ENCODE measurements at regions not wholly inside any gene's neighbourhood (a gene's known extent, or its start where the extent isn't known, plus 50 kb on each side); places are given as distances from the start of the nearest gene placed in this dataset.
"Not testable (repeated sequence)": the region's sequence is repeated elsewhere in the genome, so short reads cannot be mapped to it uniquely, and the experiment has no call there.

GRCh38 chr6:85283436-85283835 is 166.4 kb upstream of the NT5E start:
- H3K9ac ChIP-seq (ENCODE audit: low read length), result no peak overlapping the region
- no peaks in the 10 kb centered on the region for H3K9me3 ChIP-seq (ENCODE audit: insufficient read depth, low read length)
- no peaks in the 10 kb centered on the region for H3F3A ChIP-seq (ENCODE audit: insufficient read depth)
- no peaks in the 10 kb centered on the region for H3K79me2 ChIP-seq (ENCODE audit: insufficient read depth, low read length)
- H3K27ac ChIP-seq (ENCODE audit: low read depth, low read length), result no peak overlapping the region
- no peaks in the 10 kb centered on the region for H3K9me2 ChIP-seq (replicated peaks; ENCODE audit: insufficient read depth, low read length)
- H4K20me1 ChIP-seq (ENCODE audit: low read depth, low read length), result no peaks in the 10 kb centered on the region
- H3K4me2 ChIP-seq (ENCODE audit: low read depth, low read length, poor library complexity, severe bottlenecking), result no peak overlapping the region
- H3K27me3 ChIP-seq (ENCODE audit: low read length), result no peaks in the 10 kb centered on the region
- H3K36me3 ChIP-seq (ENCODE audit: low read length), result no peaks in the 10 kb centered on the region
- H2AFZ ChIP-seq (ENCODE audit: low read depth, low read length, severe bottlenecking), result no peak overlapping the region
- TF ChIP-seq CTCF (IDR thresholded peaks at IDR 0.05; ENCODE audit: insufficient read depth, low read length, poor library complexity, severe bottlenecking) (no peak), EZH2phosphoT487 (conservative IDR thresholded peaks at IDR 0.05; ENCODE audit: low read length) (no peak)
- no peak overlapping the region for H3K4me3 ChIP-seq (ENCODE audit: insufficient read depth, low read length, poor library complexity, severe bottlenecking)

GRCh38 chr6:85278466-85279035 is 171.3 kb upstream of the NT5E start:
- Histone ChIP-seq H3K9ac (ENCODE audit: low read length) (no peak overlapping the region), H3K27me3 (ENCODE audit: low read length) (no peaks in the 10 kb centered on the region), H3K9me2 (replicated peaks; ENCODE audit: insufficient read depth, low read length) (no peaks in the 10 kb centered on the region), H3K27ac (ENCODE audit: low read depth, low read length) (no peak overlapping the region), H3K4me2 (ENCODE audit: low read depth, low read length, poor library complexity, severe bottlenecking) (no peak overlapping the region), H3K9me3 (ENCODE audit: insufficient read depth, low read length) (no peaks in the 10 kb centered on the region), H3K4me3 (ENCODE audit: insufficient read depth, low read length, poor library complexity, severe bottlenecking) (no peak overlapping the region), H3F3A (ENCODE audit: insufficient read depth) (no peaks in the 10 kb centered on the region), H3K36me3 (ENCODE audit: low read length) (no peaks in the 10 kb centered on the region), H4K20me1 (ENCODE audit: low read depth, low read length) (no peaks in the 10 kb centered on the region), H2AFZ (ENCODE audit: low read depth, low read length, severe bottlenecking) (no peak overlapping the region), H3K79me2 (ENCODE audit: insufficient read depth, low read length) (no peaks in the 10 kb centered on the region)
- no peak for TF ChIP-seq CTCF (IDR thresholded peaks at IDR 0.05; ENCODE audit: insufficient read depth, low read length, poor library complexity, severe bottlenecking)
- no peak for TF ChIP-seq EZH2phosphoT487 (conservative IDR thresholded peaks at IDR 0.05; ENCODE audit: low read length)

DNA sequence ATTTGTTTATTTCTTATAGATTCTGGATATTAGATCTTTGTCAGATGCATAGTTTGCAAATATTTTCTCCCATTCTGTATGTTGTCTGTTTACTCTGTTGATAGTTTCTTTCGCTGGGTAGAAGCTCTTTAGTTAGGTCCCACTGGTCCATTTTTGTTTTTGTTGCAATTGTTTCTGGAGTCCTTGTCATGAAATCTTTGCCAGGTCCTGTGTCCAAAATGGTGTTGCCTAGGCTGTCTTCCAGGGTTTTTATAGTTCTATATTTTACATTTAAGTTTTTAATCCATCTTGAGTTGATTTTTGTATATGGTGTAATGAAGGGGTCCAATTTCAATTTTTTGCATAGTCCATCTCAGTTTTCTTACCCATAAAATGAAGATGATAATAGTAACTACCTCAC is 173.9 kb upstream of the NT5E start:
- not testable (repeated sequence) for H3K9me3 ChIP-seq (ENCODE audit: insufficient read depth, low read length); H3K9ac ChIP-seq (ENCODE audit: low read length); H3K9me2 ChIP-seq (replicated peaks; ENCODE audit: insufficient read depth, low read length); H3K27me3 ChIP-seq (ENCODE audit: low read length); H3F3A ChIP-seq (ENCODE audit: insufficient read depth); H3K27ac ChIP-seq (ENCODE audit: low read depth, low read length); H3K79me2 ChIP-seq (ENCODE audit: insufficient read depth, low read length); H3K4me3 ChIP-seq (ENCODE audit: insufficient read depth, low read length, poor library complexity, severe bottlenecking); H3K36me3 ChIP-seq (ENCODE audit: low read length); H4K20me1 ChIP-seq (ENCODE audit: low read depth, low read length); H2AFZ ChIP-seq (ENCODE audit: low read depth, low read length, severe bottlenecking); H3K4me2 ChIP-seq (ENCODE audit: low read depth, low read length, poor library complexity, severe bottlenecking)

DNA sequence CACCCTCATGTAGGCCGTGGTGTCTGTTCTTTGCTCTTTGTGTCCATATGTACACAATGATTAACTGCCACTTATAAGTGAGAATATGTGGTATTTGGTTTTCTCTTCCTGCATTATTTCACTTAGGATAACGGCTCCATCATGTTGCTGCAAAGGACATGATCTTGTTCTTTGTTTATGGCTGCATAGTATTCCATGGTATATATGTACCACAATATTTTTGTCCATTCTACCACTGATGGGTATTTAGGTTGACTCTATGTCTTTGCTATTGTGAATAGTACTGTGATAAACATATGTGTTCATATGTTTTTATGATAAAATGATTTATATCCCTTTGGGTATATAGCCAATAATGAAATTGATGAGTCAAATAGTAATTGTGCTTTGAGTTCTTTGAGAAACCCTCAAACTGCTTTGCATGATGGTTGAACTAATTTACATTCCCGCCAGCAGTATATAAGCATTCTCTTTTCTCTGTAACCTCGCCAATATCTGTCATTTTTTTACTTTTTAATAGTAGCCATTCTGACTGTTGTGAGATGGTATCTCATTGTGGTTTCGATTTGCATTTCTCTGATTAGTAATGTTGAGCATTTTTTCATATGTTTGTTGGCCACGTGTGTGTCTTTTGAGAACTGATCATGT is 174.4 kb upstream of the NT5E start:
- Histone ChIP-seq H3K36me3 (ENCODE audit: low read length) (no peaks in the 10 kb centered on the region), H3K27me3 (ENCODE audit: low read length) (no peaks in the 10 kb centered on the region), H3K4me2 (ENCODE audit: low read depth, low read length, poor library complexity, severe bottlenecking) (no peak overlapping the region), H3K9me2 (replicated peaks; ENCODE audit: insufficient read depth, low read length) (no peaks in the 10 kb centered on the region), H3F3A (ENCODE audit: insufficient read depth) (no peaks in the 10 kb centered on the region), H3K9ac (ENCODE audit: low read length) (no peak overlapping the region), H4K20me1 (ENCODE audit: low read depth, low read length) (no peaks in the 10 kb centered on the region), H3K79me2 (ENCODE audit: insufficient read depth, low read length) (no peaks in the 10 kb centered on the region), H3K27ac (ENCODE audit: low read depth, low read length) (no peak overlapping the region), H3K4me3 (ENCODE audit: insufficient read depth, low read length, poor library complexity, severe bottlenecking) (no peak overlapping the region), H3K9me3 (ENCODE audit: insufficient read depth, low read length) (no peaks in the 10 kb centered on the region), H2AFZ (ENCODE audit: low read depth, low read length, severe bottlenecking) (no peak overlapping the region)
- TF ChIP-seq CTCF (IDR thresholded peaks at IDR 0.05; ENCODE audit: insufficient read depth, low read length, poor library complexity, severe bottlenecking) (no peak), EZH2phosphoT487 (conservative IDR thresholded peaks at IDR 0.05; ENCODE audit: low read length) (no peak)
